GM18499 (cell line): ENCODE measurements at regions not wholly inside any gene's neighbourhood (a gene's known extent, or its start where the extent isn't known, plus 50 kb on each side); places are given as distances from the start of the nearest gene placed in this dataset.

Experiments
- ATAC-seq: cut with Tn5 transposase; IDR thresholded peaks from one replicate; pipeline ENCODE4 v1.9.1; 2021; ENCODE audit warnings: moderate number of reproducible peaks; ENCODE audit not compliant: insufficient read depth, unreplicated experiment

DNA sequence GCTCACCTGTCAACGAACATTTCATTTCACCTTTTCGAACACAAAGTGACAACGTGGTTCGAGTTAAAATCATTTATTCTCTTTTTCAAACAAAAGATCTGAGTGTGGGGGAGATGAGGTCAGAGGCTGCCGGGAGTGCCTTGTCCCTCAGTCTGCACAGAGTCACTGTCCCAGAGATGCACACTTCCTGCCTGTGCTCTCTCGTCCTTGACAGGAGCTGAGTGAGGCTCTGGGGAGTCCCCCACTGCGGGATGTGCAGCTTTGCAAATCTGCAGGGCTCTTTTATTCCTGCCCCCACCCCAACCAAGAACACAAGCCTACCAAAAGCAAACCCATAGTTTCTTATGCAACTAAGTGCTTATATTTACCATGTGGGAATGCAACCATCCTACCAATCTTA, 497.8 kb downstream of the EIPR1 start:
- ATAC-seq, result peak; percentile 100

DNA sequence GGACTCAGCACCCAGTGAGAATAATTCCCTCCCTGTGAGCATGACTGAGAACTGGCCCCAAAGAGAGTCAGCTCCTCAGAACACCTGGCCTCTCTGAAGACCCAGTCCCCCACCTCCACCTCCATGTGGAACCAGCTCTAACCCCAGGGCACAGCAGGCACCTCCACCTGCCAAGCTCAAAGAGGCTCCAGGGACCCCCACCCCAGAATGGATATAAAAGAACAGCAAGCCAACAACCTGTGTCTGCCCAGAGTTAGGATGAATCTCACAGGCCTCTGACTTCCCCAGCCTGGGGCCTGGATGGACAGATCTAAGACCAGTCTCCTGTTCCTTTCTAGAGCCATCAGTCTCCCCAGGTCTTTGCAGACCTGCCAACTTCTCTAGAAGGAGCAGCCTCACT, 498.5 kb downstream of the EIPR1 start:
- ATAC-seq, result no peak

DNA sequence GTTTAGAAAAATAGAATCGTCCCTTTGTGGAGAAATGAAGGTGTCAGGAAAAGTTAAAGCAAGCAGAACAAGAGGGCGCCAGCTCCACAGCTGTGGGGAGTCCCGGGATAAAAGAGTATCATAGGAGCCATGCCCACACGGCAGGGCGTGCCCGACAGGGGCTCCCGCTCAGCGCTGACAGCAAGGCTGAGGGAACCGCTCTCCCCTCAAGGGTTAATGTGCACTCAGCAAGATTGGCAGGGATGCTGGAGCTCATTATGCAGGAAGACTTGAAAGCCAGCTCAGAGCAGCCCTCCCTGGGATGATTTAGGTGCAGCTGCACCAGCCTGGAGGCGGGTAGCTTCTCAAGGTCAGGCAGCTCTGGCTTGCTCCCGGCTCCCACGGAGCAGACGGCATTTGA, 500.2 kb downstream of the EIPR1 start:
- ATAC-seq, result no peak

DNA sequence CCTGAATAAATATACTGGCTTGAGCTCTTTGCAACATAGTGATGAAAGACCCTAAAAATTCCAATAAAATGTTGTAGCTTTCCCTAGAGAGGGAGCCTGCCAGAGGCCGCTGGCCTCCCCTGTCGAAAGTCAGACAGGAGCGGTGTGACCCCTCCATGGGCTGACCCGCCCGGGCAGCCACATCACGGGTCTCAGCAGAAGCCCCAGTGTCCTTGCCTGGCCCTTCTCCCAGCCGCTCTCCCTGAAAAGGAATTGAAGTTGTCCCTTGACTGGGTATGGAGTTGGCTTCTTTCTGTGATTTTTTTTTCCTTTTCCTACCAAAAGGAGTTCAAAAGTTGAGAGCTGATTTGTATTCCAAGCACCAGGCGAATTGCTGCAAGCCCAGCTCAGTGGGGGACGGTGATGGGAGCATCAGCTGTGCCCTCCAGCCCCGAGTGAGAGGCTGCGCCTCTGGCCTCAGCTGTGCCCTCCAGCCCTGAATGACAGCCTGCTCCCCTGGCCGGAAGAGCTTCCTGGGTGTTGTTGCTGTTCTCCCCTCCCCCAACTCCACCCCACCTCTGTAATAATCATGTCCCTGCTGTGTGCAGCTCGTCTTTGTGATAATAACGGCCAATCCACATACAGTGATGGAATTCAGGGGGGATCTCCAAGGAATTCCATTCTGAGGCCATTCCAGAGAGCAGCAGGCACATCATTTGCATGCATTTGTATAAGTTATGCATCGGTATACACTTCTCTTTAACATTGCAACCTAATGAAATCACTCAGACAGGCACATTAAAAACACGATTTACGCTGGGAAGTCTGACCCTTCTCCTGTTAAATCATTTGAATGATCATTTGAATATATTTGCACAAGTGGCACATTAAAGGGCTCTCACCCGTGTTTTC, 501.0 kb downstream of the EIPR1 start:
- ATAC-seq, result no peak

DNA sequence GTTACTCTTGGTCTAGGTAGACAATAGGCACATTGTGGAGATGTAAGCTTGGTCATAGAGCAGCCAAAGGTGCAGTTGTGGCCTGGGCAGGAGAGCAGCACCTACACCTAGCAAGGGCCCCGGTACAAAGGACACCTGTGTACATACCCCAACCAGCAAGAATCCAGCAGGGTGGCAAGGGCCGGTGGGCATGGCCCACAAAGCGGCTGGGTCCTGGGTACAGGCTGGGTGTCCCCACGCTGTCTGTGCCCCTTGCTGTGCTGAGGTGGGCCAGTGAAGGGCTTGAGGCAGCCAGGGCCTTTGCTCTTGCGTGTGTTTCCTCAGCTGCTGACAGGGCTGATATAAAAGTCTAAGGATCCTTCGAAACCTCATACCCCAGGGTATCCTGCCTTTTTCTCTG, 501.8 kb downstream of the EIPR1 start:
- ATAC-seq, result no peak

DNA sequence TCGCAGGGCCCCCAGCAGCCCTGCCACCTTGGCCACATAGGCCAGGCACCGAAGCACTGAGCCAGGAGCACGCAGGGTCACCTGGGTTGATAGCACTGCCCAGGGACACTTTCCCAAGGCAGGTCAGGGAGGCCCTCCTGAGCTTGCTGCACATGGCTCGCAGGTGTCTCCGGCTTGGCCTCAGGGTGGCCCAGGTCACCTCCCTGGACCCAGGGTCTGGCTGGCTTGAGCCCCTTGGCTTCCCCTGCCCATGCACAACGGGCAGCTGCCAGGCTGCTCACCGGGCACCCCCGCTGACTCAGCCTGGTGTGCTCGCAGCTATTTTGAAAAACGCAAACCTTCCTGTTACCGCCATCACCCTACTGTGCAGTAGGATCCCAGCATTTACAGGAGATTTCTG, 502.3 kb downstream of the EIPR1 start:
- no peak for ATAC-seq

DNA sequence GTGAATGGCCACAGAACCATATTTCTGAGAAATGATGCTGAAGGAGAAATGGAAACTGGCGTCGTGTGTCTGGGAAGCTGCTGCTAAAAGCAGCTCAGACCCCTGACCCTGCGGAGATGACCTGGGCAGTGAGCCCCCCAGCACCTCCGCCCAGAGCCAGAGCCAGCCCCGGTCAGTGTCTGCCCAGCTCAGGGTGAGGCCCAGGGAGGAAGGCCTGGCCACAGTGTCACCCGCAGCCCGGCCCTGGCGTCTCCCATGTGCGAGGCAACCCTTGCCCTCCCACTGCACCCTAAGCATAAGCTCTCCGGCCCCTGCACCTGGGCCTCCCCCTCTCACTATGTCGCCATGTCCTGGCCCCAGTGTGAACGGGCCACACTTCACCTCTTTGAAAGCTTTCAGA, 502.8 kb downstream of the EIPR1 start:
- no peak for ATAC-seq

DNA sequence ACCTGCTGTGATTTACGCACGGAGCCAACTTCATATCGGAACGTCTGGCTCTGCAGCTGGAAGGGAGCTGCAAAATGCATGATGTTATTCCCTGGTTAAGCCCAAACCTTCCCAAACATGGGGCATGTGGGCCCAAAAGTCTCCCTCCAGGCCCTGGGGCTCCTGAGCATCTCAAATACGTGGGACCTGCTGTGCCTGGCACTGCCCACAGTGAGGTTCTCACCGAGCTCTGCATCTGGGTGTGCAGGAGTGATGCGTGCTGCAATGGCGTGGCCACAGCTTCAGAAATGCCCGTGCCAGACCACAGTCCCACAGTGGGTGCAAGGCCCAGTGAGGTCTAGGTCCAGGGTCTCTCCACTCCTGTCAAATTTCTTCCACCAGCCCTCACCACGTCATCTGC, 503.3 kb downstream of the EIPR1 start:
- no peak for ATAC-seq

DNA sequence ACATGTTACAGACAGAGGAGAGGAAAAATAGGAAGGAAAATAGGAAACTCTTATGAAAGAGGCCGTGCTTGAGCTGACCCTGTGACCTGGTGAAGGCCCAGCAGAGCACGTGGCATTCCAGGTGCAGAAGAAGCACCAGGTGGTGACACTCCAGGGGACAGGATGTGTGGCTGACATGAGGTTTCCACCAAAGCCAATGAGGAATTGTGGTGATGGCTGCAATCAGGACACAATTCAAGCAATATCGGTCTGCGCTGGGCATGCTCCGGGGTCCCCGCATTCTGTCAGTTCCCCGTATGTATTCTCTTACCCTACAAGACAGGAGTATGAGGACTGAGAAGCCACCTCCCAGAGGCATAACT, 504.2 kb downstream of the EIPR1 start:
- no peak for ATAC-seq

DNA sequence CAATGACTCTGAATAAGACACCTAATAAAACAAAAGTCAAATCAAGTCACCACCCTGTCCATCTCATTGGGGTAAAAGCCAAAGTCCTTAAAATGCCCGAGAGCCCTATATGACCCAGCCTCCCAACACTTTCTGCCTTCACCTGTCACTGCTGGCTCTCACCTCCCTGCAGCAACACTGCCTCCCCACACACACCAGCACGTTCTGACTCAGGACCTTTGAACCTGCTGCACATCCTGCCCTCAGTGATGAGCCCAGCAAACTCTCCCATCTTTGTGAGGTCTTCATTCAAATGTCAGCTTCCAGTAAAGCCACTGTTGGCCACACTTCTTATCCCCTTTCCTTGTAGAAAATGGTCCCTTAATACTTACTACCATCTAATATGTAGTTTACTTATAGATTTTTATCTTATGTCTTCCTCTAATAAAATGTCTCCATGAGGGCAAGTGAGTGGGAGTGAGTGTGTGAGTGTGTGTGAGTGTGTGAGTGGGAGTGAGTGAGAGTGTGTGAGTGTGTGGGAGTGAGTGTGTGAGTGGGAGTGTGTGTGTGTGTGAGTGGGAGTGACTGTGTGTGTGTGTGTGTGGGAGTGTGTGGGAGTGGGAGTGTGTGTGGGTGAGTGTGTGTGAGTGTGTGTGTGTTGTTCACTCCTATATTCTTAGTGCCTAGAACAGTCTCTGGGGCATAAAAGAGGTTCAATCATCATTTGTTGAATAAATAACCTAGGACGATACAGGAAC, 504.7 kb downstream of the EIPR1 start:
- ATAC-seq, result no peak

DNA sequence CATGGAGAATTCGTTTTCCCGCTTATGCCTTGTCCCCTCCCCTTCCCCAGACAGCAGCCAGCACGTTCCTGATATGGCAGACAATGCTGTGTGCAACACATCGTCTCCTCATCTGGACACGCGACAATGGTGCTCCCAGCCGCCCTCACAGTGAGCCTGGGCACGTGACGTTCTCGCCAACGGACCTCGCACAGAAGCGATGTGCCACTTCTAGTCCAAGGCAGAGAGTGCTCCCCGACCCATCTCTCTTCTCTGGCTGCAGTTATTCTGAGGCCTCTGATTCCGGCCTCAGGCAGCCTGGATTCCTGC, 505.4 kb downstream of the EIPR1 start:
- ATAC-seq, result no peak

DNA sequence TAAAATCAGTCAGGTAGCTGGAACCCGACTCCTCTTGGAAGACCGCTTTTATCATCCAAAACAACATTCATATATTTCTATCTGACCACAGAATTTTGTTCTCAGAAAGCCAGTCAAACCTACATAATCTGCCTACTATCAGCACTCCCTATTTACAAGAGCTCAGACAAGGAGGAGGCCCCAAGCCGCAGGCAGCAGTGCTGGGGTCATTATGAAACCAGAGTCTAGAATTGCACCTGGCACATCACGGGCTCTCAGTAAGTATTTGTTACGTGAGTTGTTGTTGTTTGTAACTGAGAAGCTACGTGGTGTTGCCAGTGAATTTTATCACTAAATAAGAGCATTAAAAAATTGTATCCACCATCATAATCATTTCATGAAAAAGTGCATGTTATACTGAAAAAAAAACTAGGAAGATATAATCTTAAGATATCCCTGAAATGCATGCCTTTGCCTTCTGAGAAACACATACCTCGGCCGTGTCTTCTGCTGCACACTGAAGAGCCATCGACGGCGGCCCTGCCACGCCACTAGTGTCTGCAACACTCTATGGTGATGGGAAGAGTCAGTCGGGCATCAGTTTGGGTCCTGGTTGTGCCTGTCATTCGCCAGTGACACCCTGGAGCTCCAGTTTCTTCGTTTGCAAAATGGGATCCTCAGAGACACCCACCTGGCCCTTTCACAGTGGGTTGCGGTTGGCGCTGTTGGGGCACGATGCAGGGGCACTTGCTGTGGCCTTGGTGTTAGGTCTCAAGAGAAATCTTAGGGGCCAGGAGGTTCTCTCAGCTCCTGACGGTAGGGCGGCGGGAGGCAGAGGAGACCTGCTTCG, 505.9 kb downstream of the EIPR1 start:
- ATAC-seq, result no peak

DNA sequence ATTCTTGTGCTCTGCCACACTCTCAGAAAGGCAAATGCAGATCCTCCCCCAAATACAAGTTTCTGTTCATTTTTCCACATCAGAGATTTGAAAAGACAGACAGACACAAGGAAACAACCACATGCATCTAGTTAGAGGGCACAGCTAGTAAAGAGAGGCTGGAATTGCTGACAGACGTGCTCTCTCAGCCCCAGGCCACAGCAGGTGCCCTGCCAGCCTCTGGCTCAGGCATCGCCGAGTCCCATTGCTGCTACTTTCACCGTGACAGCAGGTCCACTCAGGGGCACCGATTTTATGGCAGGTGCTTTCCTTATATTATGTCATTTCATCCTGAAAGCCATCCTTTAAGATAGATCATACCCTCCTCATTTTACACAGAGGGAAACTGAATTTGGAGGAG, 507.5 kb downstream of the EIPR1 start:
- ATAC-seq, result no peak

DNA sequence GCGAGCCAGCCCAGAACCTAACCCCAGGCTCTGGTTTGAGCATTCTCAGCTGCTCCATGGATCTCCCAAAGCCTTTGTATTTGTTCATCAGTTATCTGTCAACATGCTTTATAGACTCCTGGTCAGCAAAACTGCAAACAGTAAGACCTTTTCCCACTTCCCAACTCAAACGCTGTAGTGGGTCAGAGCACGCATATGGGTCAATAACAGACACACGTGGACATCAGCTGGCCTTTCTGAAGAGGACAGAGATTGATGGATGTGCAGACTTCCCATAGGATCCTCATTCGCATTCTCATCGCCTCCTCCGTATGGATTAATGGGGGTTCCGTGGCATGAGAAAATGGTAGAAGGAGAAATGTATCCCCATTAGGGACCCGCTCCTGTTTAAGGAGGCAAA, 508.1 kb downstream of the EIPR1 start:
- no peak for ATAC-seq

DNA sequence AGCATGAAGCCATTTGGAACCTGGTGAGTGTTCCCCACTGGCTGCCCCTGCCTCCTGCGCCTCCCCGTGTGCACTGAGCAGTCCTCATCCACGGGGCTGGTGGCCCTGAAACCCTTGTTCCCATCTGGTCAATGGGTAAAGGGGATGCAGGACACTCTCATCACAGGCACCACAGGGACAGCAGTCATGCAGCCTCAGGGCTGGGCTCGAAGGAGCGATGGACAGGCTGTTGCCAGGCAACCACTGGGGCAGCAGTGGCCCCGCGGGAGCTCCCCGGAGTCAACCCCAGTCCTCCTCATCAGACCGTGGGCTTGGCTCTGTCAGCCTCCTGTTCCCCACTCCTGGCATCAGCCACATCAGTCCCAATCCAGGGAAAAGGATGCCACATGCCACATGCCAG, 509.5 kb downstream of the EIPR1 start:
- no peak for ATAC-seq

DNA sequence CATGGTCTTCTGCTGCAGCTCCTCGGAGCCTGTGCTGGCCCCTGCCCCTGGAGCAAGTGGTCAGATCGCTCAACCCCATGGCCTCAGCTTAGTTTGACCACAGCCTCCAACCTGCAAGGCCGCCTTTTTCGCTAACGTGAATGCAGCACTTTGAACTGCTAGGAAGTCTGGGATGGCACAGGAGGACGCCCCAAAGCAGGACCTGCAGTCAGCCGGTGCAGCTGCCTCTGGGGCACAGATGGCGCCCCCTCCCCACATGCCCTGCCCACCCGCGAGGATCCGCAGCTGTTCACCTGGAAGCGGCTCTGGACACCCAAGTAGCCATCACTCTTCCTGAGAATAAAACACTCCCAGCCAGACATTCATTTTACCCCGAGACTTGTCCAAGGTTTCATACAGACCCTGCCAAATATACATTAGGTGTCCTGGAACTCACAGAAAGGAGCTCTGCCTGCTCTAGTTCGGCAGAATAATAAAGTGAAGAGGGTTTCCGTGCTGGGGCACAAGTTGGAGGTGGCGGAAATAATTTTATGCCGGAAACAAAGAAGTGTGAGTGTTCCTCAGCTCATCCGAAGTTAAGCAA, 510.1 kb downstream of the EIPR1 start:
- no peak for ATAC-seq

DNA sequence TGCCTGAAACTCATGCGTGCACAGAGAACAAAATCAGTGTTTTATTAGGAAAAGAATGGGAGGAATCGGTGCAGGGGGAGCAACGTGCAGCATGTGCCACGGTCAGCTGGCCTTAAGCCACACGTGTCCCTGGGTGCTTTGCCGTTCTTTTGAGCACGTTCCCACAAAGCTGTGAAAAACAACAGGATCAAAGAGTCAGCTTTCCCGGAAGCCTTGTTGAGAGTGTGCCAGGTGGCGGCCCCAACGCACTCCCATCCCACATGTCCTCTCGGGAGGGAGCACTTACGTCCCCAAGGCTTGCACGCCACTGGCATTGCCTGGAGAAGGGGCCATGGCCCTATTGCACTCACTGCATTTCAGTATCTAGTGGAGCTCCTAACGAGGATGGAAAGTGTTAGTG, 511.2 kb downstream of the EIPR1 start:
- no peak for ATAC-seq

DNA sequence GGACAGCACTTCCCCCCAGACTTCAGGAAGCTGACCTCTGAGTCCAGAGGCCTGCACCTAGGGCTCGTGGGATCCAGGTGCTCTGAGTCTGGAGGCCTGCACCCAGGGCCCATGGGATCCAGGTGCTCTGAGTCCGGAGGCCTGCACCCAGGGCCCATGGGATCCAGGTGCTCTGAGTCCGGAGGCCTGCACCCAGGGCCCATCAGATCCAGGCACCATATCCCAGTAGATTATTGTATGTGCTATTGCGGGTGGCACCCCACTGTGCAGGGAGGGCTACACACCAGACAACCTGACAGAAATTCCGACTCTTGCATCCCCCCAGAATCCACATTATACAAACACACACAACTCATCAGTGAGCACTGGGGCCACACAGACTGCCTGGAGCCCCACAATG, 515.2 kb downstream of the EIPR1 start:
- ATAC-seq, result no peak

DNA sequence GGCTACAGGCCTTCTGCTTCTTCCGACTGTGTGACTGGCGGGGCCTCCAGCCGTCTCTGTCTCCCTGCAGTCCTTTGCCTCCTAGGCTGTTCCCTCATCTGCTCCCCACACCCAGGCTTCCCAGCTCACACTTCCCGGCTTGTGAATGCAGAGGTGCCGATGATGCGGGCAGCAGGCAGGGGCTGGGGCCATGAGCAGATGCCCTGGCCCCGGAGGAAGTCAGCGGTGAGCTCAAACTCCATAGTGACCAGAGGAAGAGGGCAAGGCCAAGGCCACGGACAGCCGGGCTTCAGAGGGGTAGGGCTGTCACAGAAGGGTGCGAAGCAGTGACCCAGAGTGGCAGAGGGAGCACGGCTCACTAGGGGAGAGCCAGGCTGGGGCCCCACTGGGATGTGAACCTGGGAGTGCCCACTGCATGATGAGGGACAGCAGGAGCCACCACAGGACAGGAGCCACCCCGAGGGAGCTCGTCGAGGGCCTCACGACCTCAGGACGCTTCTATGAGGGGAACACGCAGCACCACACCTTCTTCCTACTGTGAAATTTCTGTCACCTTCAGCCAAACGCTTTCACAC, 515.9 kb downstream of the EIPR1 start:
- no peak for ATAC-seq

DNA sequence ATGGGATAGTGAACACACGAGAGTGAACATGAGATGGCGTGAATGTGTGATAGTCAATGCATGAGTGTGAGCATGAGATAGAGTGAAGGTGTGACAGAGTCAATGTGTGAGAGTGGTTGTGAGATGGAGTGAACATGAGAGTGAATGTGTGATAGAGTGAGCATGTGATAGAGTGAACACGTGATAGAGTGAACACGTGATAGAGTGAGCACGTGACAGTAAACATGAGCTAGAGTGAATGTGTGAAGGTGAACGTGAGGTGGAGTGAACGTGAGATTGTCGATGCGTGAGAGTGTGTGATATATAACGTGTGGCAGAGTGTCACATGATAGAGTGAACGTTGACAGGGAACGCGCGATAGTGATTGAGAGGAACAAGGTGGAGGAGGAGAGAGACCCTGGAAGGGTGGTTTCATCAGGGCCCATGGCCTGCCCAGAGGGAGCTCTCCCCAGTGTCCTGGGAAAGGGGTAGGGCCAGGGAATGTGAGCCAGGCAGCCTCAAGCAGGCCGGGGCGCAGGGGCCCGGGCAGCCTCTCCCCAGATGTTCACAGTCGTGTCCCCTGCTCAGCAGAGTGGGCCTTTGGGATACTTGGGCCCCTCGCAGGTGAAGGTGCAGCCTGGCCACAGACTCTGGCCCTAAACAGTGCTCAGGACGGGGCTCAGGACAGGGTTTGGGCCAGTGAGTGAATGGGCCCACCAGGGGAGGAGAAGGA, 516.9 kb downstream of the EIPR1 start:
- ATAC-seq, result no peak
